ENCODE measurements at regions not wholly inside any gene's neighbourhood (a gene's known extent, or its start where the extent isn't known, plus 50 kb on each side); places are given as distances from the start of the nearest gene placed in this dataset.

GRCh38 chr10:128242641-128243040 is 116.4 kb upstream of the MKI67 start:
- H3K4me3 ChIP-seq (ENCODE audit: low read length) = no peak overlapping the region
- no peak for TF ChIP-seq CTCF (IDR thresholded peaks at IDR 0.05; ENCODE audit: insufficient read depth, low read depth, low read length, missing control alignments)
- DNase-seq (ENCODE audit: low read depth) = no peak

- DNase-seq (ENCODE audit: low read depth) = no peak
- no peak overlapping the region for H3K4me3 ChIP-seq (ENCODE audit: low read length)
- no peak for TF ChIP-seq CTCF (IDR thresholded peaks at IDR 0.05; ENCODE audit: insufficient read depth, low read depth, low read length, missing control alignments)
Observed at GRCh38 chr10:128245026-128245425, 118.8 kb upstream of the MKI67 start.

GRCh38 chr10:128247576-128247975 is 121.4 kb upstream of the MKI67 start:
- no peak for TF ChIP-seq CTCF (IDR thresholded peaks at IDR 0.05; ENCODE audit: insufficient read depth, low read depth, low read length, missing control alignments)
- DNase-seq (ENCODE audit: low read depth) = no peak
- H3K4me3 ChIP-seq (ENCODE audit: low read length) = no peak overlapping the region

GRCh38 chr10:128254476-128254875 is 128.3 kb upstream of the MKI67 start:
- DNase-seq (ENCODE audit: low read depth) = peak; percentile 6
- no peak for TF ChIP-seq CTCF (IDR thresholded peaks at IDR 0.05; ENCODE audit: insufficient read depth, low read depth, low read length, missing control alignments)
- H3K4me3 ChIP-seq (ENCODE audit: low read length) = no peak overlapping the region

- H3K4me3 ChIP-seq (ENCODE audit: low read length) = no peak overlapping the region
- no peak for DNase-seq (ENCODE audit: low read depth)
- no peak for TF ChIP-seq CTCF (IDR thresholded peaks at IDR 0.05; ENCODE audit: insufficient read depth, low read depth, low read length, missing control alignments)
Observed at GRCh38 chr10:128257428-128257827, 131.2 kb upstream of the MKI67 start.

- no peak for DNase-seq (ENCODE audit: low read depth)
- no peak overlapping the region for H3K4me3 ChIP-seq (ENCODE audit: low read length)
- no peak for TF ChIP-seq CTCF (IDR thresholded peaks at IDR 0.05; ENCODE audit: insufficient read depth, low read depth, low read length, missing control alignments)
Observed at GRCh38 chr10:128258421-128258976, 132.3 kb upstream of the MKI67 start.

Measured in epithelial cell of esophagus (primary cell).